NCI-H2171 treated with DMSO at 0.1 percent for 48 hours (cell line): ENCODE measurements at regions not wholly inside any gene's neighbourhood (a gene's known extent, or its start where the extent isn't known, plus 50 kb on each side); places are given as distances from the start of the nearest gene placed in this dataset.

Source experiments
- DNase-seq: peaks from one replicate; lab custom pipeline; 2025; lab: John Stamatoyannopoulos, UW

- peak; percentile 77 for DNase-seq
Observed at GRCh38 chr15:31263751-31264558, 62.7 kb upstream of the KLF13 start.

- no peak for DNase-seq
Observed at GRCh38 chr15:31264559-31265089, 62.0 kb upstream of the KLF13 start.

GRCh38 chr15:31265090-31265870 is 61.4 kb upstream of the KLF13 start:
- DNase-seq: no peak

- no peak for DNase-seq
Observed at GRCh38 chr15:31265871-31266711, 60.5 kb upstream of the KLF13 start.

- DNase-seq: no peak
Observed at GRCh38 chr15:31266712-31267111, 59.9 kb upstream of the KLF13 start.

- DNase-seq: no peak
Observed at GRCh38 chr15:31267161-31268107, 59.2 kb upstream of the KLF13 start.

DNA sequence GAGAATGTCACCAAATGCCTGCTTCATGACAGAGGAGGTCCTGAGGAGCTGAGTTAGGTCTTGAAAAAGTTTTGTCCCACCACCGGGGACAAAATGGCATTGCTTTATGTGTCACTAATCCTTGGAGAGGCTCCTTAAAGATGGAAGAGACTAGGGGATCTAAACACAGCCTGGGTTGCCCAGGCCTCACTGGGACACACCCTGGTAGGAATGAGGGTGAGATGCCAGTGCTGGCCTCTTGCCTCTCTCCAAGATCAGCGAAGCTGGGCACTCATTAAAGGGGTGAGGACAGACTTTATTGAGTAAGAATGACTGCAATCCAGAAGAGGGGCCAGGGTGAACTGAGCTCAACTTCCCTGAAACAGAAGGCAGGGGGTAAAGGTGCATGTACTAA is 58.5 kb upstream of the KLF13 start:
- no peak for DNase-seq

DNA sequence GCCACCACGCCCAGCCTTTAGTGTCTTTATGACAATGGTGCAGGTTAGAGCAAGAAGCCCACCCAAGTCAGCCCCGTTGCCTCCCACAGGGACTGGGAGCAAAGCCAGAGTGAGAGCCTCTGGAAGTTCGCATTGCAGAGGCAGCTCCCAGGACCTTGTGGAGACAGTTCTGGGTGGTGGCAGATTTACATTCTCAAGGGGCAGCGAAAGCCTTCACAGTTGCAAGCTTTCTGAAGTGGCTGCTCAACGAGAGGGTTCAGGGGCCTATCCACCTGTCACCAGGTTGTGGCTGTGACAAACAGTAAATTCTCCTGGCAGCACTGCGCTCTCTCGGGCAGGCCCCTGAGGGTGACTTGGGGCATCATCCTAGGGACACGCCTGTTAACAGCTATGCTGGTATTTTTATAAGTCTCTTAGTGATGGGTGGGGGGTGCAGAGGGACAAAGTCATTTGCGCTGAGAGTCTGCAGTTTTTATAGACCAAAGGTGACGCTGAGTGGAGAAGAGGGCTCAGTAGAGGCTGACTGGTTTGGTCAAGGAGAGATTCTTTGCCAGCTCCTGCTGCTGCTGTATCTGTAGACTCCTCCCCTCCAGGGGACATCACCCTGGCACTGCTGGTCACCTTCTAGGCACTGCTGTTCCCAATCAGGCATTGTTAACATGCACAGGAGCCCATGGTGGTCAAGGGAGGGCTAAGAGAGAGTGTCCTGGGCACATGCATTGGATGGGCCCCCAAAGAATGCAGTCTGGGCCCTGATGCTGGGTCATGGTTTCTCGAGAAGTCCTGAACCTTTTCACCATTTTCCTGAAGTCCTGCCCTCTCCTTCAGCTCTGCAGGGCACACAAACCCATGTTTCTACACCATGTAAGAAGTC is 57.5 kb upstream of the KLF13 start:
- peak; percentile 51 for DNase-seq

- no peak for DNase-seq
Observed at GRCh38 chr15:31269816-31270575, 56.6 kb upstream of the KLF13 start.

GRCh38 chr15:31270767-31271166 is 55.9 kb upstream of the KLF13 start:
- DNase-seq: no peak

- DNase-seq: no peak
Observed at GRCh38 chr15:31271224-31271635, 55.4 kb upstream of the KLF13 start.

DNA sequence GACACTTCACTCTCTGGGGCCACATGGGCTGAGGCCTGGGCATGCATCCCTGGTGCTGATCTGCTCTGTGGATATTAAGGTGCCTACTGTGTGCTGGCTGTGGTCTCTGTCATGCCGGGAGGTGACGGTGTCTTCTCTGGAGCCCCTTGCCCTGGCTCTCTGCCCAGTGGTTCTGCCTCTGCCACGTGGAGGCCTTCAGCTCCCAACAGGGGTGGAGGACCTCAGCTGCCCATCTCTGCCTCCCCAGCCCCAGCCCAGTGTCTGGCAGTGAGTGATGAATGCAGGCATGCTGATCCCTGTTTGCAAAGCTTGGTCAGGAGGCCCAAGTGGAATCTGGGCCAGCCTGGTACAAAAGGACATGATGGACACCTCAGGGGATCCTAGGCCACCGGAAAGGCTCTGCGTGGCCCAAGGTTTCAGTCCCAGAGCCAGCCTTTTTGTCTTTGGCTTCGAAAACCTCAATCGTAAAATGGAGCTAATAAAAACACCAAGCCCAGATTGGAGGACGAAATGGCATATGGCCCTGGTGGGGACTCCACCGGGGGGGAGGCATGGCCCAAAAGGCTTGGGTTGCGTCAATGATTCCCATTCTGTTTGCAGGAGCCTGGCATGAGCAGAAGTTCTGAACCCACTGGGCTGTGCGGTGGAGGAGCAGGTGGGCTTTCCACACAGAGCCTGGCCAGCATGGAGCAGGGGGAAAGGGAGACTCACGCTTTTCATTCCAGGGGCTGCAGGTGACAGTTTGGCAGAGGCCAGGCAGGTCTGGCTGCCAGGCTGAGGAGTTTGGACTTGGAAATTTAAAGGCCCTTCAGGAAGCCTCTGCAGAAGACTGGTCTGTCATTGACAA is 54.7 kb upstream of the KLF13 start:
- DNase-seq: no peak

GRCh38 chr15:31272558-31273257 is 53.9 kb upstream of the KLF13 start:
- DNase-seq: no peak

- no peak for DNase-seq
Observed at GRCh38 chr15:31273258-31273941, 53.2 kb upstream of the KLF13 start.

GRCh38 chr15:31274496-31275330 is 51.9 kb upstream of the KLF13 start:
- DNase-seq: no peak
